HFFc6 (cell line): ENCODE measurements at regions not wholly inside any gene's neighbourhood (a gene's known extent, or its start where the extent isn't known, plus 50 kb on each side); places are given as distances from the start of the nearest gene placed in this dataset.

Experiments used
- DNase-seq: peaks from one replicate; pipeline ENCODE4 v3.0.0-alpha.2; 2018
- H3K27ac Mint-ChIP-seq: 2 replicates; pipeline ENCODE4 v1.8.0; 2020; ENCODE audit warnings: mild to moderate bottlenecking, mixed read lengths
- H3K27me3 Mint-ChIP-seq: 2 replicates; pipeline ENCODE4 v1.8.0; 2021; ENCODE audit warnings: mild to moderate bottlenecking, moderate library complexity, mixed read lengths; ENCODE audit not compliant: insufficient read depth
- H3K36me3 Mint-ChIP-seq: 2 replicates; pipeline ENCODE4 v1.8.0; 2021; ENCODE audit warnings: low read depth, mixed read lengths
- H3K4me1 Mint-ChIP-seq: 2 replicates; pipeline ENCODE4 v1.8.0; 2020; ENCODE audit warnings: low read depth, mixed read lengths
- H3K4me3 Mint-ChIP-seq: 2 replicates; pipeline ENCODE4 v1.8.0; 2020; ENCODE audit warnings: mild to moderate bottlenecking, moderate library complexity, mixed read lengths
- H3K9me3 Mint-ChIP-seq: 2 replicates; pipeline ENCODE4 v1.8.0; 2020; ENCODE audit warnings: mild to moderate bottlenecking, mixed read lengths
- CTCF ChIP-seq: fragments of 200-600 bp; sonication (generic); IDR thresholded peaks from 2 replicates; pipeline ENCODE4 v1.5.0; 2021; ENCODE audit warnings: antibody characterized with exemption, mild to moderate bottlenecking

GRCh38 chr3:71893122-71893521 lies 108.2 kb upstream of the PROK2 start:
- H3K4me3 Mint-ChIP-seq, result no peak overlapping the region
- no peak overlapping the region for H3K27ac Mint-ChIP-seq
- H3K4me1 Mint-ChIP-seq, result no peaks in the 10 kb centered on the region
- H3K9me3 Mint-ChIP-seq, result no peaks in the 10 kb centered on the region
- no peak for TF ChIP-seq CTCF
- H3K36me3 Mint-ChIP-seq, result no peaks in the 10 kb centered on the region
- H3K27me3 Mint-ChIP-seq, result peaks cover 3% of the 10 kb centered on the region
- no peak for DNase-seq

GRCh38 chr3:71891483-71891882 lies 106.5 kb upstream of the PROK2 start:
- H3K27ac Mint-ChIP-seq, result no peak overlapping the region
- no peak for DNase-seq
- no peaks in the 10 kb centered on the region for H3K4me1 Mint-ChIP-seq
- H3K36me3 Mint-ChIP-seq, result no peaks in the 10 kb centered on the region
- H3K27me3 Mint-ChIP-seq, result peaks cover 5% of the 10 kb centered on the region
- no peak overlapping the region for H3K4me3 Mint-ChIP-seq
- TF ChIP-seq CTCF, result no peak
- H3K9me3 Mint-ChIP-seq, result no peaks in the 10 kb centered on the region

- peaks cover 8% of the 10 kb centered on the region for H3K27me3 Mint-ChIP-seq
- TF ChIP-seq CTCF, result no peak
- no peaks in the 10 kb centered on the region for H3K4me1 Mint-ChIP-seq
- H3K9me3 Mint-ChIP-seq, result no peaks in the 10 kb centered on the region
- H3K27ac Mint-ChIP-seq, result no peak overlapping the region
- no peaks in the 10 kb centered on the region for H3K36me3 Mint-ChIP-seq
- H3K4me3 Mint-ChIP-seq, result no peak overlapping the region
- DNase-seq, result no peak
These were observed 105.5 kb upstream of the PROK2 start for GRCh38 chr3:71890356-71890931.

GRCh38 chr3:71887256-71887655 lies 102.3 kb upstream of the PROK2 start:
- no peaks in the 10 kb centered on the region for H3K36me3 Mint-ChIP-seq
- no peaks in the 10 kb centered on the region for H3K4me1 Mint-ChIP-seq
- no peak for TF ChIP-seq CTCF
- peaks cover 10% of the 10 kb centered on the region for H3K27me3 Mint-ChIP-seq
- H3K9me3 Mint-ChIP-seq, result no peaks in the 10 kb centered on the region
- H3K4me3 Mint-ChIP-seq, result no peak overlapping the region
- no peak overlapping the region for H3K27ac Mint-ChIP-seq
- DNase-seq, result no peak

- Mint-ChIP-seq H3K36me3 (no peaks in the 10 kb centered on the region), H3K4me3 (no peak overlapping the region), H3K27me3 (peaks cover 21% of the 10 kb centered on the region), H3K9me3 (no peaks in the 10 kb centered on the region), H3K4me1 (no peaks in the 10 kb centered on the region), H3K27ac (no peak overlapping the region)
- no peak for DNase-seq
- TF ChIP-seq CTCF, result no peak
These were observed 100.1 kb upstream of the PROK2 start for GRCh38 chr3:71885006-71885405.

GRCh38 chr3:71881732-71882131 lies 96.8 kb upstream of the PROK2 start:
- Mint-ChIP-seq H3K36me3 (no peaks in the 10 kb centered on the region), H3K27me3 (peaks cover 29% of the 10 kb centered on the region), H3K4me3 (no peak overlapping the region), H3K4me1 (no peaks in the 10 kb centered on the region), H3K27ac (no peak overlapping the region), H3K9me3 (no peaks in the 10 kb centered on the region)
- DNase-seq, result no peak
- TF ChIP-seq CTCF, result no peak
